OCI-LY1 (cell line): ENCODE measurements at regions not wholly inside any gene's neighbourhood (a gene's known extent, or its start where the extent isn't known, plus 50 kb on each side); places are given as distances from the start of the nearest gene placed in this dataset.

Source experiments
- H2AFZ ChIP-seq: fragments of 200-600 bp; sonication (generic), shearing (Covaris generic); 2 replicates; pipeline ENCODE4 v1.6.0; 2014; ENCODE audit warnings: antibody characterized with exemption, mild to moderate bottlenecking, low read length
- H3F3A ChIP-seq: fragments of 200-600 bp; sonication (generic), shearing (Covaris generic); 2 replicates; pipeline ENCODE4 v1.6.0; 2014; ENCODE audit warnings: mild to moderate bottlenecking, antibody characterized with exemption, low read length, moderate library complexity; ENCODE audit not compliant: insufficient read depth
- H3K27ac ChIP-seq: fragments of 200-600 bp; sonication (generic); 2 replicates; pipeline ENCODE4 v1.5.1; 2014; ENCODE audit warnings: low read length, mixed run types, mild to moderate bottlenecking, low read depth; ENCODE audit not compliant: poor library complexity, severe bottlenecking
- H3K27me3 ChIP-seq: fragments of 200-600 bp; sonication (generic); 2 replicates; pipeline ENCODE4 v1.6.0; 2014; ENCODE audit warnings: antibody characterized with exemption, mild to moderate bottlenecking, low read length, moderate library complexity; ENCODE audit not compliant: insufficient read depth
- H3K36me3 ChIP-seq: fragments of 200-600 bp; sonication (generic); 2 replicates; pipeline ENCODE4 v1.6.1; 2014; ENCODE audit warnings: mild to moderate bottlenecking, antibody characterized with exemption, low read length, moderate library complexity, mixed read lengths; ENCODE audit not compliant: insufficient read depth
- H3K4me1 ChIP-seq: fragments of 200-600 bp; sonication (generic); 2 replicates; pipeline ENCODE4 v1.5.1; 2014; ENCODE audit warnings: mild to moderate bottlenecking, low read length, moderate library complexity; ENCODE audit not compliant: insufficient read depth, severe bottlenecking
- H3K4me2 ChIP-seq: fragments of 200-600 bp; sonication (generic), shearing (Covaris generic); 2 replicates; pipeline ENCODE4 v1.6.1; 2014; ENCODE audit warnings: low read length
- H3K4me3 ChIP-seq: fragments of 200-600 bp; sonication (generic); 2 replicates; pipeline ENCODE4 v1.5.1; 2014; ENCODE audit warnings: low read length, low read depth, mild to moderate bottlenecking, mixed read lengths; ENCODE audit not compliant: poor library complexity, severe bottlenecking
- H3K79me2 ChIP-seq: fragments of 200-600 bp; shearing (Covaris generic); 2 replicates; pipeline ENCODE4 v1.6.1; 2016; ENCODE audit warnings: mixed run types, low read length, mixed read lengths; ENCODE audit not compliant: insufficient read depth
- H3K9ac ChIP-seq: fragments of 200-600 bp; sonication (generic), shearing (Covaris generic); 2 replicates; pipeline ENCODE4 v1.6.1; 2014; ENCODE audit warnings: mild to moderate bottlenecking, low read length, mixed read lengths
- H3K9me2 ChIP-seq: fragments of 200-600 bp; sonication (generic), shearing (Covaris generic); 2 replicates; pipeline ENCODE4 v1.6.1; 2014; ENCODE audit warnings: low read depth, mild to moderate bottlenecking, low read length, mixed read lengths
- H3K9me3 ChIP-seq: fragments of 200-600 bp; shearing (Covaris generic); 2 replicates; pipeline ENCODE4 v1.6.1; 2014; ENCODE audit warnings: low read length, mixed read lengths
- H4K20me1 ChIP-seq: fragments of 200-600 bp; sonication (generic), shearing (Covaris generic); 2 replicates; pipeline ENCODE4 v1.6.0; 2016; ENCODE audit warnings: mild to moderate bottlenecking, low read length; ENCODE audit not compliant: insufficient read depth
- CTCF ChIP-seq: fragments of 200-600 bp; sonication (generic), shearing (Covaris generic); IDR thresholded peaks from 2 replicates; pipeline ENCODE4 v1.5.1; 2017; ENCODE audit warnings: mild to moderate bottlenecking, antibody characterized with exemption, low read length, moderate library complexity, mixed read lengths
- EZH2 ChIP-seq: fragments of 200-600 bp; sonication (generic), shearing (Covaris generic); IDR thresholded peaks from 2 replicates; pipeline ENCODE4 v1.8.0; 2017; ENCODE audit warnings: borderline replicate concordance, mixed run types, mild to moderate bottlenecking, antibody characterized with exemption, low read length, moderate library complexity, mixed read lengths

DNA sequence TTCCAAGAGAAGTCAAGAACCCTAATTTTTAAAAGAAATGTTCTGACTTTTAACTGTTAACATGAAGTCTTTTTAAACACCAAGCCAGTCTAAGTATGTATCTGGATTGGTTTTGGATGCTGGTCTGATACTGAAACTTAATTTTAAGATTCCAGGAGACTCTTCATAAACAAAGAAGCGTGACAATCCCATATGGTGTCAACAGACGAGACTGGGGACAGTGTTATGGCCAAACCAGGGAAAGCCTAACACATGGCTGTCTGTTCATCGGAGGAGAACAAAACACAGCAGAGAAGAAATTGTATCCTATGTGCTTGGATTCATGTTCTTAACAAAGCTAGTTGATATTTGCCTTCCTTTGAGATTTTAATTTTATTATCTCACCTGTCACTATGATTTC lies 80.5 kb upstream of the UPP2 start:
- H3K4me3 ChIP-seq: no peak overlapping the region
- H3K27ac ChIP-seq: no peak overlapping the region
- no peaks in the 10 kb centered on the region for H3K4me1 ChIP-seq
- no peaks in the 10 kb centered on the region for H3K9me3 ChIP-seq
- no peak overlapping the region for H3K4me2 ChIP-seq
- H4K20me1 ChIP-seq: no peaks in the 10 kb centered on the region
- no peaks in the 10 kb centered on the region for H3K9me2 ChIP-seq
- H3K9ac ChIP-seq: no peak overlapping the region
- no peaks in the 10 kb centered on the region for H3K79me2 ChIP-seq
- no peak overlapping the region for H2AFZ ChIP-seq
- H3F3A ChIP-seq: no peaks in the 10 kb centered on the region
- no peaks in the 10 kb centered on the region for H3K36me3 ChIP-seq
- no peaks in the 10 kb centered on the region for H3K27me3 ChIP-seq
- no peak for TF ChIP-seq EZH2
- no peak for TF ChIP-seq CTCF

- Histone ChIP-seq H3K9me3 (no peaks in the 10 kb centered on the region), H2AFZ (no peak overlapping the region), H3K9ac (no peak overlapping the region), H3K4me3 (no peak overlapping the region), H3F3A (no peaks in the 10 kb centered on the region), H3K36me3 (no peaks in the 10 kb centered on the region), H4K20me1 (no peaks in the 10 kb centered on the region), H3K4me2 (no peak overlapping the region), H3K79me2 (no peaks in the 10 kb centered on the region), H3K27me3 (no peaks in the 10 kb centered on the region), H3K27ac (no peak overlapping the region), H3K9me2 (no peaks in the 10 kb centered on the region), H3K4me1 (peaks cover 4% of the 10 kb centered on the region)
- no peak for TF ChIP-seq EZH2
- no peak for TF ChIP-seq CTCF
Observed at GRCh38 chr2:158015428-158016076, 86.1 kb upstream of the UPP2 start.

- H3F3A ChIP-seq: no peaks in the 10 kb centered on the region
- no peak overlapping the region for H3K4me2 ChIP-seq
- H2AFZ ChIP-seq: no peak overlapping the region
- no peaks in the 10 kb centered on the region for H3K36me3 ChIP-seq
- H3K27me3 ChIP-seq: no peaks in the 10 kb centered on the region
- no peaks in the 10 kb centered on the region for H4K20me1 ChIP-seq
- no peak overlapping the region for H3K27ac ChIP-seq
- H3K4me1 ChIP-seq: peaks cover 4% of the 10 kb centered on the region
- no peaks in the 10 kb centered on the region for H3K79me2 ChIP-seq
- no peaks in the 10 kb centered on the region for H3K9me2 ChIP-seq
- TF ChIP-seq CTCF (no peak), EZH2 (no peak)
- H3K4me3 ChIP-seq: no peak overlapping the region
- no peak overlapping the region for H3K9ac ChIP-seq
- no peaks in the 10 kb centered on the region for H3K9me3 ChIP-seq
Observed at GRCh38 chr2:158013891-158014290, 87.8 kb upstream of the UPP2 start.
